Brain pericyte (primary cell): ENCODE measurements at regions not wholly inside any gene's neighbourhood (a gene's known extent, or its start where the extent isn't known, plus 50 kb on each side); places are given as distances from the start of the nearest gene placed in this dataset.

Experiments
- DNase-seq: peaks from one replicate; pipeline ENCODE4 v3.0.0-alpha.2; 2012; ENCODE audit warnings: low read depth, low spot score

DNA sequence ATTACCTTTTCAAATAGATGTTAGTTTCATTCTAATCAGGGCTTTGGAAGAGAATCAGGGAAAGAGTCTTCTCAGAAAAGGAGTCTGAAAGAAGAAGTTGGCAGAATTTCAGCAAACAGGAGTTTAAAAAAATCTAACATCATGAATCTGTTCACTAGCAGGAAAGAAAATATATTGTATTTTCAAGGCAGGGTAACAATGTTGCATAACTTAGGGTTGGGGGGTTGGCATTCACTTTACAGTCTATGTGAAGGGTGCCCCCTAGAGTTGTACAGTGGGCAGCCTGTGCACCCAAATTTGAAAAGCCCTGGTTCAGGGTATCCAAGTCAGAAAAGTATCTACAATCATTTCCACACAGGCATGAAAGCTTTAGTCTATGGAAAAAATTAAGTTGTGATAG is 348.4 kb upstream of the SLC30A5 start:
- DNase-seq, result no peak

DNA sequence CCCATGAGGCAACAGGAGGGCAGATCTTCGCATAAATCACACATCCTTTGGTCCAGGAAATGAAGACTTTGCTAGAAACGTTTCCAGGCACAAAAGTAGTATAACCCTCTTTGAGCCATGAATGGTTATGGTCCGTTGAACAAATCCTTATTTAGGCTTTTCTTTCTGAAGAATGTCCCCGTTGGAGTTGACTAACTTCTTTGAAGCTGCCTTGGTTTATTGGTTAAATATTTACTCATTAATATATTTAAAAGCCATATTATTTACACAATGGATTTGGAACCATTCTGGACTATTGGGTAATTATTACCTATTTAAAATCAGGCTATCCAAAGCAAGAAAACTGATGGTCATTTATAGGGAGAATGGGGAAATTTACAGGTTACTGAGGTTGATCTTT is 347.6 kb upstream of the SLC30A5 start:
- DNase-seq, result no peak

DNA sequence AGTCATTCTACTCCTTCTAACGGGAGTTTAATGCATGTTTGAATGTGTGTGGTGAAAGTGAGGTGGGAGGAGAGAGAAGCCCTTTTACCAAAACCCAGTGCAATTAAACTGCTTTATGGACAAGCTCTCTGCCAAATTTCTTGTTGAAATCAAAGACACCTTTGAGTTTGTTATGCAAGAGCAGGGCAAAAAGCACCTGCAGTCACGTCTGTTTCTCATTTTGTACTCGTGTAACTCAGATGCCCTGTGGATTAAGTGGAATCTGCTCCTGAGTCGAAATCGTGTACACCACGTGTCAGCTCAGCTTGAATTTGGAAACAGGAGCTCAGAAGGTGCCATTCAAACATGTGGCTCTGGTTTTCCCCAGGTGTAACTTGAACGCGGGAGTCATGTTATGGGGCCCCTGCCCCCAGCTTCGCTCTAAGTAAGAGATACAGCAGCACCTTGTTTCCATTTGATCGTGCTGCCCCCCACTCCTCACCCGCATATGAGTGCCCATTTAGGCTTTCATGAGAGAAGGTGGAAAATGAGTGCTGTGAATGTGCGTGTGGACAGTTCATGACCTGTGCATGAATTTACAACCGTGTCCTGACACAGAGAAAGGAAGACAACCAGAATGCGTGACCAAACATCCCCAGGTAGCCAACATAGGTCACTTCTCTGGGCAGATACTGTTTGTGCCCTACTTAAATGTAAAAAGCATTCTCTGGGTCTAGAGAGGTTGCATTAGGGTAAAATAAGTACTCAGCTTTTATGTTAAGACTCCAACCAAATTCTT is 347.0 kb upstream of the SLC30A5 start:
- no peak for DNase-seq

DNA sequence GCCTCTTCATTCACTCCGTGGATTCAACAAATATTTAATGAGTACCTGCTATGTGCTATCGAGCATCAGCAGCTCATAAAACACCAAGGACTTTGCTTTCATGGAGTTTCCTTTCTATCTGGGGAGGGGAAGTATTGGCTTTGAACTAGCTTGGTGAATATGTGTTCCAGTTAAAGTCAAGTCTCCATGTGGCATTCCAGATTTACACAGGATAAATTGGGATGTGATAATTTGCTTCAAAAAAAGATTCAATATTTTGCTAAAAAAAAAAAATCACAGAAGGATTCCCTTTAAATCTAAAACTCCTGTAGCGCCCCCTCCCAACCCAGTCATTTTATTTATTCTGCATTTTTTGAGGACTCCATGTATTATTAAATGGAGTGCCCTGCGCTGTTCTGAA is 346.3 kb upstream of the SLC30A5 start:
- DNase-seq, result no peak

DNA sequence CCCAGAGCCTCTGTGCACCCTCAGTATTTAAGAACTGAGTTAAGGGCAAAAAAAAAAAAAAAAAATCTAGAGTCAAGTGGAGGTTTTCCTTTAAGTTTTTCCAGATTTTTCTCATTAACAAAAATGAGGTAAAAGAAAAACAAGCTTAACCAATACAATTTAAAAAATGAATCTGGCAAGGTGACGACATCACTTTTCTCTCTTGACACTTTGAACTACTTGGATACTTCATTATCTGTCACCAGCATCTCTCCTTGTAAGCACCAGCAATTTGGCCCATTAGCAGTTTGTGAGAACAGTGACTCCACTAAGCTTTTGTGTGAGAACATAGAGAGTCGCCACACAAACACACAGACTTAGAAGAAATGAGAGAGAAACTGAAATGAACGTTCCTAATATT is 345.7 kb upstream of the SLC30A5 start:
- no peak for DNase-seq

DNA sequence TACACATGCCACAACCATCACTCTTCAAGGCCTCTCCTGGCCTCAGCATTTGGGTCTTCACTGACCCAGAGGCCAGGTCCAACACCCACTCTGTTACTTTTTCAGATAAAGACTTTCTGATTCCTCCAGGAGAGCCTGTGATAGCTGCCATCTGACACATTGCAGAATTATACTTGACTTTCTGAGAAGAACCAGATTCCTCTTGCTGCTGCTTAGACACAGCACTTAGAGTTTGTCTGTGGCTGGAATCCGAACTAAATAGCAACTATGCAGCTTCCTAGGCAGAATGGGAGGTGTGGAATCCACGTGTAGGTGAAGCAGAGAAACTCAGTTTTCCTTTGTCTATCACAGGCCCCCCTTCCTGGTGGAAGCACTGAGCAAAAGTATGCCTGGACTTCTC is 344.7 kb upstream of the SLC30A5 start:
- no peak for DNase-seq

DNA sequence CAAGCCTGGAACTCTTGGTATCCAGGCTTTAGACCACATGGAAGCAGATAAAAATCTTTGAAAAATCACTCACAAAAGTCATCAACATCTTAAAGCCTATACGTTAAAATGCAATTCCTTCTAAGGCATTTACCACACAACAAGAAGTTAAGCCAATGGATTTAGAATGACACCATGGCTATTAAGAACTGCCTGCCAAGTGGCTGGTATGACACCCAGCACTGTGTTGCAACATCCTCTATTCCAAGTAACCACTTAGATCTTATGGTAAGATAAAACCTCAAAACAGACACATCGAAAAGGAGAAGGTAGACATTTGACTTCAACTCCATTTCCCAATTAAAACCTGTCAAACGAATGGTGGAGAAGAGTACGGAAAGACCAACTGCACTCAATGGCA is 344.2 kb upstream of the SLC30A5 start:
- DNase-seq, result no peak

DNA sequence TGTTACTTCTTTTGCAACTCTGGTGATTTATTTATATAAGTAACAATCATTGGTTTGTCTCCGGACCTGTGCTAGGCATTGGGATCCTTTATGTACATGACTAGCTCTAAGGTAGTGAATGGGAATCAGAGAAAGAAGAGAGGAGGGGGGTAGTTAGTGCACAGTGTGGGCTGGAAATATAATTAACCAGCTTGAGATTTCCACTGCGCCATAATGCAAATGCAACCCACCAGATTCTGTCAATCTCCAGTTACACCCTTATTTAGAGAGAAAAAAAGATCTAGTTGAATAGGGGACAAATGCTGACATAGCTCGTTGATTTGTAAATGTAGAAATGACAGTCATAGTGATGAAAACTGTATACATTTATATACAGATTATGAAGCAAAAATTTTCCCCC is 342.2 kb upstream of the SLC30A5 start:
- no peak for DNase-seq

DNA sequence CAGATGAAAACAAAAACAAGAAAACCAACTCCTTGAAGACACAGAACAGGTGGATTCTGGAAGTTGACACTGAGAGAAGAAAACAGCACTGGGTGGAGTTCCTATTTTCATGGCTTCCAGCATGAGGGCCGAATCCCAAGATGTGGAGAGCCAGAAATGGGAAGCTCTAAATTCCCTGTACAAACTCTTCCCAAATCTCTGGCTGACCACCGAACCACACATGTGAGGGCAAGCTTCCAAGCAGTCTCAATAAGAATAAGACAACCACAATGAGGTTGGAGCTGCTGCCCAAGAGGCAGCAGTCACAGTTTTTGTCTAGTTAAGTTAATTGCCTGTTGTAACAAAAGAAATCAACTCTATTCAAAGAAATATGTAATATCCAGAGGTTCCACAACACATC is 339.3 kb upstream of the SLC30A5 start:
- DNase-seq, result no peak

DNA sequence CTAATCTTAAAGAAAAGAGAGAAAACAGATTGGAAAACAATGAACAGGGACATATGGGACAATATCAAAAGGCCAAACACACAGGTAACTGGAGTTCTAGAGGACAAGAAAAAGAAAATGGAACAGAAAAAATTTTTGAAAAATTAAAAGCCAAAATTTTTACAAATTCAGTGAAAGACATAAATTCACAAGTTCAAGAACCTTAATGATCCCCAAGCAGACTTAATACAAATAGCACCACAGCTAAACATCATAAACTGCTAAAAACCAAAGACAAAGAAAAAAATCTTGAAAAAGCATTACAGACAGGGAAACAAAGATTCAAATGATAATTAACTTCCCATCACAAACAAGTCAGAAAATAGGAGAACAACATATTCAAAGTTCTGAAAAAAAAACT is 338.5 kb upstream of the SLC30A5 start:
- no peak for DNase-seq

DNA sequence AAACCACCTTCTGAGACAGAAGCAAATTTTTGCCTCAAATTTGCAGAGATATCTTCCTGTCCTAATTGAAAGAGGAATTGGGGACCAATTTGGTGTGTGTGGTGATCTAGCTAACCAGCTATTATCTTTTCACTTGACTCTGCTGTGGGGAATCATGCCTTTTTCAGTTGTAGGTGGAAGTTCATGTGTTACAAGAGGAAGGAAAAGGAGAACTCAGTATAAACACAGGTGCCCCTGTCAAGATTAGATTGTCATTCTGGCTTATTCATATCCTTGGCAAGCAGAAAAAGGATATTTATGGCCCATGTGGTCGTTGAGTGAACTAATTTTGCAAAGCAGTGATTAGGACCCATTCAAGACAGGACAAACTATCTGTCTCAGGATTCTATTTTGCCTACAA is 336.8 kb upstream of the SLC30A5 start:
- no peak for DNase-seq

DNA sequence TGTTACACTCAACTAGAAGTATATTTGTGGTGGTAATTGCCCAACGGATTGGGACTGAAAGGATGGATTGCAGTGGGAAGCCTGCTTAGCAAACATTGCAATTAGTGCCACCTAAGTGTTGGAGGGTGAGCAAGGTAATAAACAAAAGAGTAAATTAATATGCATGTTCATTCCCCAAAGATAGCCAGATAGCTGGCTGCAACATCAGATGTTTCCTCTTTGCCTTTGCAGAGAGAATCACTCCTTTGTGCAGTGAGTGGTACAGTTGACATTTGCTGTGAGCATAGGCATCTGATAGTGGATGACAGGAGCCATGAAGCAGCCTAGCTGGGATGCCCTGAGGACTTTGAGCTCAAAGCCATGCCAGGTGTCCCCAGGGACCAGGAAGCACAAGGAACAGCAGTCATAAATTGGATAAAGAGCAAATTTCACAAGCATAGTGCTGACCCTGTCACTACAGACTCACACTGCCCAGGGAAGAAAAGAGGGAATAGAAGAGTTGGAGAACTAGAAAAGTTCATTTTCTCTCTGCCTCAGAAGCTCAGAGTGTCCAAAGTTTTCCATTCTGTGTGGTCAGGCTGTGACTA is 336.1 kb upstream of the SLC30A5 start:
- DNase-seq, result no peak

DNA sequence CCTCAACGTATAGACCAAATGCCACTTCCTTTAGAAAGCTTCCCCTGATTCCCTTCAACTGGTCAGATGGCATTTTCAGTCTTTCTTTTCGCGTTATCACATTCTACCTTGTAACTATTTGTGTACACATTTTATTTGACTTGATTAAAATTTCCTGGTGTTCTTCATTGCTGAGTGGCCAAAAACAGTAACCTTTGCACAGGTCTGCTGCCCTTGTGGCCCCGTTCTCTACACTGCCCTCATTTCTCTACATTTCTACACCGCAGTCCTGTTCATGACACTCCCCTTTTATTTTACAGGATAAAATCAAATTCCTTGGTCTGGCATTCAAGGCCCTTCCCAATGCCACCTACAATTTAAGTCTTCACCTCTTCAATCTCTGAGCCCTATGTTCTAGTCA is 334.2 kb upstream of the SLC30A5 start:
- no peak for DNase-seq

DNA sequence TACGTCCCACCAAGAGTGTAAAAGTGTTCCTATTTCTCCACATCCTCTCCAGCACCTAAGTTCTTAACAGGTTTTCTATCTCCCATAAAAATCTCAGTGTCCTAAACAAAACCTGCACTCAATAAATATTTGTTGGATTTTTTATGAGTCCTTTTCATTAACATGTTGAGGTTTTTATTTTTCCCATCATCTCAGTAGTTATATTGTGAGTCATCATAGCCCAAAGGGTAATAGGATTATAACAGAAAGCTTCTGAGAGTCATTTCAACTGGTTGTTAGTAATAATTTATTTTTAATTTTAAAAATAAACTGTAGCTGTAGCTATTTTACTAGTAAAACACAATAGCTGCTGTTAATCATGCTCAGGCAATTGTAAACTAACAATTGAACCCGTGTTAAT is 331.6 kb upstream of the SLC30A5 start:
- no peak for DNase-seq

DNA sequence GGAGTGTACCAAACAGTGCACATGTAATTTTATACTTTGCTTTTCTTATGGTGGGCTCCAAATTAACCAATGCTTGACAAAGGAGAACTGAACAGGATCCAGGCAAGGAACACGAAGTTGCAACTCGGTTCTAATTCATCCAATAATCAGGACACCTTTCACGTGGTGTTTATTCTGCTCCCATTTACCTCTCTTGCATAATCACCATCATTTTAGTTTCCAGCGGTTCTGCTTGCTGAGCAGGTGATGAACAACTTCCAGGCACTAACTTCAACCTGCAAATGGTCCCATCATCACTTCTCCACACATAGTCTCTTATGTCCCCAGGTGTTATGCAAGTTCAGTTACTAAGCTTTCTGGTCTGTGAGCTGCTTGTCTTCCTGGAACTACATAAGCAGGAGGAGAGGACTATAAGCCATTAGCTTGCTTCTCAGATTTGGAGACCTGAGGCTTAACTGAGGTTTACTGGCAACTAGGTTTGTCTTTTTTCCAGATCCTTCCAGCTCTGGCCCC is 326.8 kb upstream of the SLC30A5 start:
- DNase-seq, result no peak

DNA sequence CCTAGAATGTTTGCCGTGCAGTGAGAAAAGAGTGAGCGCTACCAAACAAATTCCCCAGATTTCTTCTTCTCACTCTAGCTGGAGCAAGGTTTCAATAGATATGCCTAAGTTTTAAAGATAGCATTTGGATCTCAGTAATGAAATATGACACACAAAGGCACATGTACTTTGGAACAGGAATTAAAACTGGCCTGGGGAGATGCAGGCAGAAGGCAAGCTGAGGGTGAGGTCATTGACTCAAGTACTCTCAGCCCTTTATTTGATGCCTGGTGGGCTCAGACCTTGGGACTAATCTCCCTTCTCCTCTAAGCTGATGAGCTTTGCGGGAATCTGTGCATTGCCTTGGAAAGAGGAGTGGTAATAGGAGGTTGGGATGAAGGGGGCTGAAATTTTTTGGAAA is 323.3 kb upstream of the SLC30A5 start:
- DNase-seq, result no peak

DNA sequence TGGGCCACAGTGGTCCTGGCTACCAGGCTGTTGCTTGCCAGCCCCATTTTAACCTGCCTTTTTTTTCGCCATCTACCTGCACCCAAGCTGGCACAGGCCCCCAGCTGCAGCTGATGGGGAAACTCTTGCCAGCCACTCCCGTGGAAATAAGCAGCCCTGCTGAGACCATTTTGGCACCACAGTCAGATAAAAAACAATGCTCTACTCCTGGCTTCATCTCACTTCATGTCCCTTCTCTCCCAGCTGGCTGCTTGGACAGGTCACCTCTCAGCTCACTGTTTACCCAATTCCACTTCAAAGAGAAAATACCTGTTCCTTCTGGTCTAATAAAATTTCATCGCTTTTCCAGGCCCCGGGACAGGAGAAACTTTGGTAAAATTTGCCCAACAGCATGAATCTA is 322.6 kb upstream of the SLC30A5 start:
- no peak for DNase-seq

DNA sequence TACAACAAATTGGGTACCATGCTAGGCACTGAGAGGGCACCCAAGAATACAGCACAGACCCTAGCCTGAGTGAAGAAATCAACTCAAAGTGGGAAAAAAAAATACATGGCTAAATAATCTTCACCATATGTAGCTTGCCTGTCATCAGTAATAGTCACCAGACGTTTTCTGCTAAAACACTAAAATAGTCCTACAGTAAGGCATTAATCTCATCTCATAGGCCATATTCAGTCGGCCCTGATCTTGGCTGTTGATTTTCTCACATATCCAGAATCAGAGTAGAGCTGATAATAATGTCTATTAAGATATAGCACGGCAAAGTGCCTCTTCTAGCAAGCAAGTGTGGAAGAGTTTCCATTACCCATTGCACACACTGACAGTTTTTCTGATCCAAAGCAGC is 322.1 kb upstream of the SLC30A5 start:
- DNase-seq, result no peak

DNA sequence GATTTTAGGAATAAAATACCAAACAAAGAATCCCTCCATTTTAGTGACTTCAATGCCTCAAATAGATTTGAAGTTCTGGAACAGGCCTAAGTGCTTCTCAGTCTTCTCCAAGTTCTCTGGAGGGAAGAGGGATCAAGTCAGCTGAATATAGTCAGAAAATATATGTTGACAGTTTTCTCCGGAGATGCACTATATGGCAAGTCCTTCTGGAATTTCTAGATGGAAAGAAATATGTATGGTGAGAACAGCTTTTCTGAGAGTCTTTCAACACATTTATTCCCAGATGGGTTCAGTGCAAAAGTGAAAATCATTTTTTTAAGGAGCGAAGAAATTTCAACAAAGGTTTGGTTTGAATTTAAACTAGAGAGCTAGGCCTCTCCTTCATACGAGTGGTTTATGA is 317.4 kb upstream of the SLC30A5 start:
- no peak for DNase-seq

DNA sequence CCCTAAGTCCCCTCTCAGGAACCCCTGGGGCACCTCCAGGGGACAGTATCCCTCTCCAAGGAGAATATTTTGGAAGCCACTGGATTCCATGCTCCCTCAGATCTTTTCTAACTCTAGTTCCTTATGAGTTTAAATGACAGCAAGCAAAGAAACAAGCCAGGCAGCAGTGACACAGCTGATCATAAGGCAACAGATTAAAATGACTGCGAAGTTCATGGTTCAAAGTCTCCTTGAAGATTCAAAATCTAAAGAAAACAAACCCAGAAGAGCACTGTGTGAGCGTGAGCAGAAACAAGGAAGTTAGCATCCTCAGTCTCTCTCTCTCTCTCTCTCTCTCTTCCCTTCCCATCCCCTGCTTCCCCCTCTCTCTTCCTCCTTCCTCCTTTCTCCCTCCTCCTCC is 316.7 kb upstream of the SLC30A5 start:
- no peak for DNase-seq

DNA sequence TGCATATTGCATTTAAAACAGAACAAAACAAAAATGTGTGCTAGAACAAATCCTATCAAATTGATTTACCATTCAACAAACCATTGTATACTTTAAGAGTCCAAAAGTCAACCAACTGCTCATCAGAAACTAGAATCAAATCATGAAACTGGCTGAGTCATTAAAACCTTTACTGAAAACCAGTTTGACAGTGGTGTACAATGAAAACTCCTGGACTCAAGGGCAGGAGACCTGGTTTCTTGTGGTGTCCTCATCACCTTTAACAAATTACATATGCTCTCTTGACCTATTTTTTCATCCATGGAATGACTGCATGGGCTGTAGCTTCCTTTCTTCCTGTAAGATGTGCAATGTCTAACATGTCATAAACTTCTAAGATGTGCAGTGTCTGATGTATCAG is 315.3 kb upstream of the SLC30A5 start:
- no peak for DNase-seq

DNA sequence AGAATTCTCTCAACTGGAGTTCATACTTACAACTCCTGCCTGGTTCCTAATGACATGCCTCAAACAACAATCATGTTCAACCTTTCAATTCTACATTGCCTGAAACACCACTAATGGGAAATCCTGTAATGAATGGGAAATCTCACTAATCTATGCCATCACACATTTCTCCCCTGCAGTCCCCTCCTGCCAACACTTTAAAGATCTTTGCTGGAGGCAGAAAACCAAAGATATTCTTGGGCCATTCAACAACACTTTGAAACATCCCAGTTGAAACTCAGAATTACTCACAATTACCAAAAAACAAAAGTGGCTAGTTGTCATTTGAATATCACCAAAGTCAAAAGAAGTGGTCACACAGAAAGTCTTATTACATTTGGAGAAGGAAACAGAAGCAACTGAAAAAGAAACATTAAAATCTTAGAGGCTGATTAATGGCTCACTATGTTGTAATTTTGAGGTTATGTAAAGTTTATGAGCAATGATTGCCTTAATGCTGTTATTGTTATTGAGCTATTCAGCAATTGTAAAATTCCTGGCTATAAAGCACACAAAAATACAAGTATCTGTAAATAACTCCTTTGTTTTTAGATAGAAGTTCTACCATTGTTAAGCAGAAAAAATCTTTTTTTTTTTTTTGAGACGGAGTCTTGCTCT is 313.4 kb upstream of the SLC30A5 start:
- DNase-seq, result no peak

DNA sequence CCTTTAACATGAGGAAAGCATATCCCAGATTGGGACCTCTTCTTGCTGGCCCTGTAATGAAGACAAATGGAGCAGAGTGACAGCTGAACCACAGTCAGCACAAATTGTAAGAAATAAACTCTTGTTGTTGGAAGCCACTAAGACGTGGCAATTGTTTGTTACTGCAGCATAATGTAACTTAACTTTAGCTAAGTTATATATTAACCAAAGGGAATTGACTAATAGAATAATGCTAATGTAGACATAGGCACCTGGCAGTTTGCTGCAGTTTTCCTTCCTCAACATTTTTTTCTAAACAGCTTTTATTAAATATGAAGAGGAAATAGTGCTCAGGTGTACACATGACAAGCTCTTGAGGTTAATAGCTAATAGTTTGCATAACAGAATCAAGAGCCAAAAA is 300.7 kb upstream of the SLC30A5 start:
- DNase-seq, result no peak
